HG03354 (cell line): ENCODE measurements at regions not wholly inside any gene's neighbourhood (a gene's known extent, or its start where the extent isn't known, plus 50 kb on each side); places are given as distances from the start of the nearest gene placed in this dataset.

Source experiments
- ATAC-seq: cut with Tn5 transposase; IDR thresholded peaks from one replicate; pipeline ENCODE4 v1.9.1; 2021; ENCODE audit warnings: mild to moderate bottlenecking; ENCODE audit not compliant: unreplicated experiment, poor library complexity, severe bottlenecking

GRCh38 chr4:152165846-152166245, 370.0 kb downstream of the FBXW7 start:
- no peak for ATAC-seq

DNA sequence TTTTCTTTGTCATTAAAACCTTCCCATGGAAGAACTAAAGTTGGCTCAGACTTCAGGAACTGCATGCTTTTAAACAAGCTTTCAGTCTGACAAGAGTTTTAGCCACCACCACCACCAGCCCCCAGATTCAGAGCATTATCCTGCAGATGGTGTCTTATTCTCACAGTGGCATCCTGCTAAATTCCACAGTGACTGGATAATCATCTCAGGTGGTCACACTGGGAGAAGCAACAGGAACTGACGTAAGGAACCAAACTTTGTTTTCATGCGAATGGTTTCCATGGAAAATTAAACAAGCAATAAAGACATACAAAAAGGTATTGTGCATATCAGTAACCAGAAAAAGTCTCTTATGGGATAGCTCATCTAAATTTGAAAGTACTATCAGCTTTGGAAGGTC, 370.7 kb downstream of the FBXW7 start:
- no peak for ATAC-seq

GRCh38 chr4:152164561-152164960, 371.3 kb downstream of the FBXW7 start:
- ATAC-seq: no peak

GRCh38 chr4:152162331-152162697, 373.6 kb downstream of the FBXW7 start:
- ATAC-seq: no peak

DNA sequence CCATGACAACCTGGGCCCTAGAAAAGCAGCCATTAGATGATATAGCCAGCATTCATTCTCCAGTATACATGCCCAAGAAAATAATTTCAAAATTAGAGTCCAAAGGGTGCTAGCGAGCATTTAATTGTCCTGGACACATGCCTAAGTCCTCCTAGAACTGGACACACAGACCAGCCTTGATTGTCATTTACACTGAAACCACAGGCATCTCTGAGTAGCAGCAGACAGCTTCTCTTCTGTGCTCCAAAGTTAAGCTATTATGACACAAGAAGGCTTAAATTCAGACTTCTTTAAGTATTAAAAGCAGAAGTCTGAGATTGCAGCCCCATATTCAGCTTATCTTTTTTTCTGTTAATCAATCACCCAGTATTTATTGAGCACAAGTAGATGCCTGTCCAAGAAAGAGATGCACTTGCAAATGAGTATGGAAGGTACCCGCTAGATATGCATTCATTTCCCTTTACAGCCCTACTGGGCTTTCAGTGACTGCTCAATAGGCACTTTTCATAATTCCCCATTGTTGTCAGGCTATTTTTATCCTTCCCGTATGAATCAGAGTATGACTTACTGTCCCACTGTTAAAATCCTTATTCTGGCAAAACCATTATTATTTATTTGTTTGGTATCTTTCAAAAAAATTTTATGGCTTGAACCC, 374.1 kb downstream of the FBXW7 start:
- ATAC-seq: no peak

GRCh38 chr4:152160225-152160800, 375.6 kb downstream of the FBXW7 start:
- ATAC-seq: no peak

- ATAC-seq: no peak
These were observed 376.1 kb downstream of the FBXW7 start for GRCh38 chr4:152159773-152160172.

DNA sequence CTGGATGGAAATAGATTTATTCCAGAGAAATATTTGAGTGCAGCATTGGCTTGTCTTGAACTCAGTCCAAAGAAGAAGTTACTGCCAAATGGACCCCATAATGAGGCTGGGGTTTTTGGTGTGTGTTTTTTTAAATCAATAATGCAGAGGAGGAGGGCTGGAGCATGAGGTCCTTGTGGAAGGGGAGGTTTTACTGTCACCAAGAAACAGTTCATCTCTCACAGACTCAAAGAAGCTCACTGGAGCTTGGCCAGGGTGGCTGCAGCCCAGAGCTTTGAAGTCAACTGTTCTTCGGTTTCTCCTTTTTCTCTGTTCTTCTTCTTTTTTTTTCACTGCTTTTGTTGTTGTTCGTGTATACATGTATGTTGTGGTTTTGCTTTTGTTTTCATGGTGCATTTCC, 377.7 kb downstream of the FBXW7 start:
- ATAC-seq: no peak

DNA sequence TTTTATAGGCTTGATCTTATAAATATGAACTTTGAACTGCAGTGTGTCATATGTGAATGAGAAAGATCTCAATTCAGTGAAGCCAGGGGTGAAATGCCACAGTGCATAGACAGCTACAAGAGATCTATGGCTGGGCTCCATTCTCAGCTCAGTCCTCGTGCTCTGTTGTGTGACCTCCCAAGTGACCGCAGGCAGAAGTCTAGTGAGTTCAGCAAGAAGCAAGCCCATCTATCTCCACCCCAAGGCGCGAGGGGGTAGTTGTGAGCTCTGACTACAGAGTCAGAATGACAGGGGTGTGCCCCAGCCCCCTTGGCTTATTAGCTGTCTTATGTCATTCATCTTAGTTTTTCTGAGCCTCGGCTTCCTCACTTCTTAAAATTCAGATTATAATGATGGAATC, 378.3 kb downstream of the FBXW7 start:
- ATAC-seq: no peak

DNA sequence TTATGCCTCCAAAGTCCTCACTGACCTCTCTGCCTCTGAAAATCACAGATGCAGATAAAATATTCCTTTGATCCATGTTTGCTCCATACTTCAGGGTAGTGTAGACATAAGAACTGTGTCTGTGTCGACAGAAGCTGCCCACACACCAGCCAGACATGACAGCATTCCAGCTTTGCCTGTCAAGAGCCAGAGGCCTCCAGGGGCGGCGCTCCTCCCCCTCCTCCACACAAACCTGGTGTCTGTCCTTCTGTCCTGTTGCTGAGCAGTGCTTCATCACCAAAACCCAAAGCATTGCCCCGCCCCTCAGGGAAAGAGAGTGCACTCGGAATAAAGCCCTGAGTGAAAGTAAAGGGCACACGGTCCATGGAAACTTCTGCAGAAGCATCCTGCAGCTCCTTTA, 379.4 kb downstream of the FBXW7 start:
- no peak for ATAC-seq

DNA sequence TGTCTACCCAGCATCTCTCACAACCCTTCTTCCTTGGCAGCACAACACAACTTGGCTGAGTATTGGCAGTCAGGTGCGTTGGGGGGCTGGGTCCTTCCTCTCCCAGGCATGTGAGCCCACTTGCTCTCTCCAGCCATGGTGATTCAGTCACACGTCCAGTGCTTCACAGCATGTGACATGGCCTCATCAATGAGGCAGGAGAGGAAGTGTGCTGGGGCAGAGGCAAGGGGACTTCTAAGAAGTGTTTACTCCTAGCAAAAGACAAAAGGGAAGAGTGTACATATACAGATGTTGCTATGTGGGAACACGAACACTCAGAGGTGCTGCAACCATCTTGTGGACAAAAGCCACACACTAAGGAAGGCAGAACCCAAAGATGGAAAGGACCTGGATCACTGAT, 380.8 kb downstream of the FBXW7 start:
- no peak for ATAC-seq

DNA sequence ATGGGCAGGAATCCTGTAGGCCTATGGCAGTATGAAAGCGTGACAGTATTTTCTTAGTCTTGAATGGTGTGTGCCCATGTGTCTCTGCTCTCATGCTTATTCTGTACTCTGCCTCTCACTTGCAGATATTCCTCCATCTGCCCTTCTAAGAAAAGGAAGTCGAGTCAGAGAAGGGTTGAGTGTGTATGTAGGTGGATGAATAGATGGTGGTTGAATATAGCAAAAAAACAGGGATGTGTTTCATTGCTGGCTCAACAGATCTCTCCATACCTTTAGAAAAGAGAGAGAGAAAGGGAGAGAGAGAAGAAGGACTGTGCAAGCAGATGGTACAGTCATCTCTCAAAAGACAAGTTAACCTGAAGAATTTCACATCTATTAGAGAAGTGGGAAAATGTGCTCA, 381.5 kb downstream of the FBXW7 start:
- no peak for ATAC-seq

- ATAC-seq: no peak
These were observed 382.2 kb downstream of the FBXW7 start for GRCh38 chr4:152153476-152154270.

- ATAC-seq: no peak
These were observed 385.7 kb downstream of the FBXW7 start for GRCh38 chr4:152150214-152150613.

- ATAC-seq: no peak
These were observed 386.1 kb downstream of the FBXW7 start for GRCh38 chr4:152149745-152150144.

DNA sequence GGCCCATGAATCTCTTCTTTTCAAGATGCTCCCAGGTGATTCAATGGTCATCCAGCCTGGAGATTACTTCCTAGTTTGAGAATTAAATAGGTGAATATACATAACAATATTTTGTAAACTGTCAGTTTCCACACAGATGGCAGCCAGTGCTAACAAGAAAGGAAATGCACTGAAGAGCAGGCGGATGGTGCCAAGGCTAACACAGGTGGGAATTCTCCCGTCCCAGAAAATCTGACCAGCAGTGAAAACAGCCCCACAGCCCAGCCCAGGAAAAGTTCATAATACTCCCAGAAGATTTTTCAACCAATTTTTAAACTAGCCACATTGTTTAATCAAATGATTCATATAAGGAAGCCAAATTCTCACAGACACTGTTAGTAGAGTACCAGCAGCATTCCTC, 387.2 kb upstream of the GATB start:
- ATAC-seq: no peak

- no peak for ATAC-seq
These were observed 385.4 kb upstream of the GATB start for GRCh38 chr4:152146244-152146643.

GRCh38 chr4:152143806-152144205, 383.0 kb upstream of the GATB start:
- no peak for ATAC-seq

- ATAC-seq: no peak
These were observed 377.6 kb upstream of the GATB start for GRCh38 chr4:152138451-152138850.

DNA sequence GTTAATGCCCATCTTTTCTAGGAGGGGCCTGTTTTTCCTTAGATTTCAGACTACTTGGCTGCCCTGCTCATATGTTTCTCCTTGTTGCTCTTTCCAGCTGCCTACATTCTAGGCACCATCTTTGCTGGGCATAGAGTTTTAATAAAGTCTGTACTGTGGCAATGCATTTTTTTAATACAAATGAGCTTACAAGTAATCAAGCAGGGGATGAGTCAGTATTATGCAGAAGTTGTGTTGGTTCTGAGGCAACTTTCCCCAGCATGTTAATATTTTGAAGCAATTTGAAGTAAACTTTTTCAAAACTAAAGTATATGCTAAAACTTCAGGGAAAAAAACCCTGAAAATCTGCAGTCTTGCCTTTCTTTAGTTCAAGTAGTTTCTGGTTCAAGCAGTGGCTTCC, 372.0 kb upstream of the GATB start:
- ATAC-seq: no peak

- ATAC-seq: no peak
These were observed 367.5 kb upstream of the GATB start for GRCh38 chr4:152128356-152128755.
